ENCODE measurements at regions not wholly inside any gene's neighbourhood (a gene's known extent, or its start where the extent isn't known, plus 50 kb on each side); places are given as distances from the start of the nearest gene placed in this dataset.

DNA sequence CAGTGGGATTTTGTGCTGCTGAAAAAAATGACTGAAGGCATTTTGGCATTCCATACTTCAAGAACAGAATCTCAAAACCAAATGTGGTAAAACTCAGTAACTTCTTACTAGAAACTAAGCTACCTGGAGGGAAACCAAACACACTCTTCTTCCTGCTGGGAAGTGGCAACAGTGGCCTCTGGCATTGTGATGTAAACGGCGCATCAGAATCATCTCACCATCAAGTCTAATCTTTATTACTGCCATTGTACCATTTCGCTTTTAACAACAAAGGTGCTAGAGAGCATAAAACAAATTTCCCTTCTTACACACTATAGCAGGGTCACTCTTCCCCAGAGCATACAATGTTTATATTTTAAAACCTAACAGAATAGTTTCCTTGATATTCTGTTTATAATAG, 101.6 kb upstream of the CEP162 start:
- H4K20me1 ChIP-seq (replicated peaks; ENCODE audit: control insufficient read depth, extremely low read depth, insufficient read depth, low read length) = no peaks in the 10 kb centered on the region
- no peak for FAIRE-seq
- intact Hi-C loops (cut with micrococcal nuclease) = no loop called here

DNA sequence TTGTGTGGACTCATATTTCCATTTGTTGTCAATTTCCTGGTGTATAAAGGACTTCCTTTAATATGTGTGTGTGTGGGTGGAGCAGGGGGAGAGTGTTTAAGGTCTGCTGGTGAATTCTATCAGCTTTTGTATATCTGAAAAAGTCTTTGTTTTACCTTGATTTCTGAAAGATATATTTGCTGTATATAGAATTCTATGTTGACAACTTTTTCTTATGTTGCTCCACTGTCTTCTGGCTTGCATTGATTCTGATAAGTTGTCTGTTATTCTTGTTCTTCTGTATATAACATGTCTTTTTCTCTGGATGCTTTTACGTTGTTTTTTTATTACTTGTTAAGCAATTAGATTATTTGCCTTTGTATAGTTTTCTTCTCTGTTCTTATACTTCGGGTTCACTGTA, 90.0 kb upstream of the CEP162 start:
- DNase-seq (ENCODE audit: low read depth, low spot score) (no peak), FAIRE-seq (no peak)
- TF ChIP-seq, protein P1, sequence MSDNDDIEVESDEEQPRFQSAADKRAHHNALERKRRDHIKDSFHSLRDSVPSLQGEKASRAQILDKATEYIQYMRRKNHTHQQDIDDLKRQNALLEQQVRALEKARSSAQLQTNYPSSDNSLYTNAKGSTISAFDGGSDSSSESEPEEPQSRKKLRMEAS (IDR thresholded peaks at IDR 0.05; ENCODE audit: insufficient read depth, insufficient read length) = no peak
- TF ChIP-seq FOS (IDR thresholded peaks at IDR 0.05; ENCODE audit: borderline replicate concordance, insufficient read depth, low read length) = no peak
- Histone ChIP-seq H3K9me3 (replicated peaks; ENCODE audit: control insufficient read depth, insufficient read depth, low read length) (no peaks in the 10 kb centered on the region), H3K4me3 (replicated peaks in 1 of 3; ENCODE audit: insufficient read depth in 1 of 3, low read depth in 1 of 3, low read length in 3 of 3) (no peak overlapping the region), H3K4me1 (ENCODE audit: control insufficient read depth, extremely low read depth, insufficient read depth, low read length) (no peaks in the 10 kb centered on the region), H2AFZ (ENCODE audit: low read depth, low read length) (no peak overlapping the region), H3K79me2 (ENCODE audit: control insufficient read depth, insufficient read depth, low read length) (no peaks in the 10 kb centered on the region), H4K20me1 (replicated peaks; ENCODE audit: control insufficient read depth, extremely low read depth, insufficient read depth, low read length) (no peaks in the 10 kb centered on the region), H3K27me3 (ENCODE audit: control insufficient read depth in 2 of 2, insufficient read depth in 2 of 2, low read length in 2 of 2) (no peaks in the 10 kb centered on the region), H3K27ac (ENCODE audit: insufficient read depth, low read depth, low read length) (no peak overlapping the region), H3K36me3 (ENCODE audit: control insufficient read depth in 2 of 2, extremely low read depth in 1 of 2, insufficient read depth in 2 of 2, low read length in 2 of 2) (no peaks in the 10 kb centered on the region), H3K9me1 (replicated peaks; ENCODE audit: control insufficient read depth, extremely low read depth, insufficient read depth, low read length) (no peaks in the 10 kb centered on the region), H3K9ac (replicated peaks; ENCODE audit: extremely low read depth, insufficient read depth, low read length) (no peak overlapping the region), H3K4me2 (ENCODE audit: insufficient read depth, low read length) (no peak overlapping the region)
- POLR2A ChIA-PET = no interaction called here
- CTCF ChIA-PET = no interaction called here
- dilution Hi-C loops (cut with MboI; ENCODE audit: extremely low pct_ligation_motif_present, low sequenced_read_pairs) = no loop called here
- no TSS peak for BruUV-seq (replicated peaks)
- intact Hi-C loops (cut with micrococcal nuclease) = no loop called here

More for the DNA sequence above, 101.6 kb upstream of the CEP162 start:
- no peaks in the 10 kb centered on the region for H3K4me1 ChIP-seq (ENCODE audit: control insufficient read depth, extremely low read depth, insufficient read depth, low read length)
- peaks cover 0 to 4% of the 10 kb centered on the region in 2 experiments for H3K27me3 ChIP-seq (ENCODE audit: control insufficient read depth in 2 of 2, insufficient read depth in 2 of 2, low read length in 2 of 2)
- CTCF ChIA-PET = no interaction called here
- no peak overlapping the region for H2AFZ ChIP-seq (ENCODE audit: low read depth, low read length)
- H3K4me3 ChIP-seq (replicated peaks in 1 of 3; ENCODE audit: insufficient read depth in 1 of 3, low read depth in 1 of 3, low read length in 3 of 3) = no peak overlapping the region
- no peaks in the 10 kb centered on the region for H3K36me3 ChIP-seq (ENCODE audit: control insufficient read depth in 2 of 2, extremely low read depth in 1 of 2, insufficient read depth in 2 of 2, low read length in 2 of 2)
- no peak overlapping the region for H3K27ac ChIP-seq (ENCODE audit: insufficient read depth, low read depth, low read length)
- BruUV-seq (replicated peaks) = no TSS peak
- TF ChIP-seq, protein P1 (IDR thresholded peaks at IDR 0.05; ENCODE audit: insufficient read depth, insufficient read length) = no peak
- TF ChIP-seq POLR2AphosphoS5 (IDR thresholded peaks at IDR 0.05; ENCODE audit: insufficient read depth, low read depth, low read length) (no peak), JUN (IDR thresholded peaks at IDR 0.05; ENCODE audit: borderline replicate concordance, insufficient read depth, insufficient read length, low read depth) (no peak), EZH2 (IDR thresholded peaks at IDR 0.05; ENCODE audit: borderline replicate concordance, low read depth, low read length, severe bottlenecking) (no peak)
- DNase-seq (ENCODE audit: low read depth, low spot score) = no peak
- H3K9me1 ChIP-seq (replicated peaks; ENCODE audit: control insufficient read depth, extremely low read depth, insufficient read depth, low read length) = no peaks in the 10 kb centered on the region
- no peaks in the 10 kb centered on the region for H3K9me3 ChIP-seq (replicated peaks; ENCODE audit: control insufficient read depth, insufficient read depth, low read length)
- dilution Hi-C loops (cut with MboI; ENCODE audit: extremely low pct_ligation_motif_present, low sequenced_read_pairs) = no loop called here
- POLR2A ChIA-PET = no interaction called here
- no peak overlapping the region for H3K4me2 ChIP-seq (ENCODE audit: insufficient read depth, low read length)
- H3K9ac ChIP-seq (replicated peaks; ENCODE audit: extremely low read depth, insufficient read depth, low read length) = no peak overlapping the region
- no peaks in the 10 kb centered on the region for H3K79me2 ChIP-seq (ENCODE audit: control insufficient read depth, insufficient read depth, low read length)
